ENCODE measurements at regions not wholly inside any gene's neighbourhood (a gene's known extent, or its start where the extent isn't known, plus 50 kb on each side); places are given as distances from the start of the nearest gene placed in this dataset.
"Not testable (repeated sequence)": the region's sequence is repeated elsewhere in the genome, so short reads cannot be mapped to it uniquely, and the experiment has no call there.

DNA sequence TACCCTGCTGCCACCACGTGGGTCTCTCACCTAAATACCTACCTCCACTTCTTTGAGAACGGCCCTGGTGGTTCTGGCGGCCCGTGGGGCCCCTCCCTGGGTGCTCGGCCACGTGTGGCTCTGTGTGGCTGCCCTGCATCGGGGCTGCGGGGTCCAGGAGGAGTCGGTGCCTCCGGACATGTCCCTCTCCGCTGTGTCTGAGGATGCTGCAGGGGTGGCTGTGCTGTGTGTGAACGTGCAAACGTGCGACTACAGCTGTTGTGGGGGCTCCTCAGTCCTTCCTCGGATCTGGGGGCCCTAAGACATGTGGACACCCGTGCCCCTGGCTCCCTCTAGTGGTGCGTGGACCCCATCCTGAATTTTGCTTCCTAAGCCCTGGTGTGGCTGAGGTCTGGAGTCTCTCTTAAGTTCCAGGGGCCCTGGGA lies 691.8 kb downstream of the QKI start:
- DNase-seq (ENCODE audit: low read depth) = no peak

DNA sequence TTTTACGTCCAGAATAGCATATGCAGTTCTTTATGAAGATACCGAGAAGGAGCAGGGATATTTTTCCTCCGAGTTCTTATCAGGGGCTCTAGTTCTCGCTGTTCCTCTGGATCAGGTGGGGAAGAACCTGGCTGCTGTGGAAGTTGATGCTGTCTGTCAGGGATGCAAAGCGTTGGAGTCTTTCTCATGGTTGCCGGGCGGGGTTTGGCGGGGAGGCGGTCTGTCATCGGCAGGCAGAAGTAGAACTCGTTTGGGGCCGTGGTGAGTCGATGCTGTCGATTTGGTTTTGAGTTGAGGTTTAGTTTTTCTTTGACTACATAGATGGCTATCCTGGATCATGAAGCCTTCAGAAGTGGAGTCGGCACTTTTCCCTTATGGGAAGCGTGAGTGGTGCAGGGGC lies 691.2 kb downstream of the QKI start:
- no peak for DNase-seq (ENCODE audit: low read depth)

DNA sequence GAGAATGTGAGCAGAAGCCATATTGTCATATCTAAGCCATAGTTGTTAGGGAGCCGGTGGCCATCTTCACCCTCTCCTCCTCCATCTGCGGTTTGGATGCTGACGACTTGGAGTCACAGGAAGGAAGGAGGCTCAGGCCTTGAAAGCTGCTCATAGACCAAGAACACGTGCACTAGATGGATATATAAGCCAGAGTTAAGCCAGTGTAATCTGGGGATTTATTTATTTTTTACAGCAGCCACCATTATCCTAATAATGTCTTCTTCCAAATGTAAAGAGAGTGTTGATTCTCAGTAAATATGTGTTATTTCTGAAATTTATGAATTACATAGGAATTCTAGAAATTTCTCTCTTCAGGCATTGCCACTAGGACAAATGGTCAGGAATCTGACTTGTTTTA lies 689.9 kb downstream of the QKI start:
- no peak for DNase-seq (ENCODE audit: low read depth)

DNA sequence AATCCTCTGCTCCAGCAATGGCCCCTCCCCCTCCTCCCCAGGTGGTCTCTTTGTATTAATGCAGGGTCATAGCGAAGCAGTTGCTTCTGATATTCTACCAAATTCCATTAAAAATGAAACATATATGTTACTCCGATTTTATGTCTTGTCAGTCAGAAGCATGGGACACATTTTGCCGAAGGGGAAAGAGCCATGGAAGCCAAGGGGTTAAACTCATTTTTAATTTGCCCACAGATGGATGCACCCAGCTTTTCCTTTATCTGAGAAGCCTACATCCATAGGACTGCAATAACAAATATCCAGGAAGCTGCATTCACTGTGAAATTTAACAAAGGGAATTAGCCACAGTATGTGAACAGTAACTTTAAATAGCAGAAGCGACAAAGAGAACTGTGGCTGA lies 688.2 kb downstream of the QKI start:
- no peak for DNase-seq (ENCODE audit: low read depth)

DNA sequence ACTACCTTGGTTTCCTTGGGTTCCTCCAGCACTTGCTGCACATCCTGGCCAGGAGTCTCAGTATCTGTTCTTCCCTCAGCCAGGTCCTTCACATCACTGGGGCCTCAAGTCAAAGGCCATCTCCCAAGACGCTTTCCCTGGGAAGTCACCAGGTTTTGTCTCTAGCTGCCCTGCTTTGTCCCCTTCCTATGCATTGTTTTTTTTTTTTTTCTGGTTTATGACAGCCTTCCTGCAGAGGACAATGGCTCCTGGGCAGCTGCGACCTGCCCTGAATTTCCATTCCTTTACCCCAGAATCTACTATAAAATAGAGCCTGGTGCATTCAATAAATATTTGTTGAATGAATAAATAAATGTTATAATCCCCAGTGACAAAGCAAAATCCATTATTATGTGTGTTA lies 687.3 kb downstream of the QKI start:
- DNase-seq (ENCODE audit: low read depth) = no peak

DNA sequence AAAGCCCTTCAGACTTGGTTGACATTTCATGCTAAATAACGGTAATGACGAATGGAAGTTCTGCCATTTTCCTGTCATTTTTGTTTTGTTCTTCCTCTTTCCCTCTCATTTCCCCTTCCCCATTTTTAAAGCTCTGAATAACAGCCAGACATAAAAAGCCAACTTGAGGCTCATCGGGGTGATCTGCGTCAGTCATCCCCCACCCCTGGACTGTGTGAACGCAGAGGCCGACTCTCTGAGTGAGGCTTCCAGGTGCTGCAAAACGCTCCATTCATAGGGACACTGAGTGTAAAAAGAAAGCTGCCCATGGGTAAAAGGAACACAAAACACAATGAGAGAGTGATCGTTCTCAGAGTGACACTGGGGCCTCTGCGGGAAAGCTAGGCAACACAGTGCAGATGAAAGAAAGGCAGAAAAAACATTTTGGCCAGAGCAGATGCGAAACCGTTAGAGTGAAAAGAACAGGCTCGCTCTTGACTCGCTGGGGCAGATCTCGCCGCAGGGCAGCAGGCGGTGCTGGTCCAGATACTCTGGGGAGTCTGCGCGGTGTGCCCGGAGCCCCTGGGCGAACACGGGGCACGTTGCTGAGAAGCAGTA lies 684.8 kb downstream of the QKI start:
- DNase-seq (ENCODE audit: low read depth) = no peak

DNA sequence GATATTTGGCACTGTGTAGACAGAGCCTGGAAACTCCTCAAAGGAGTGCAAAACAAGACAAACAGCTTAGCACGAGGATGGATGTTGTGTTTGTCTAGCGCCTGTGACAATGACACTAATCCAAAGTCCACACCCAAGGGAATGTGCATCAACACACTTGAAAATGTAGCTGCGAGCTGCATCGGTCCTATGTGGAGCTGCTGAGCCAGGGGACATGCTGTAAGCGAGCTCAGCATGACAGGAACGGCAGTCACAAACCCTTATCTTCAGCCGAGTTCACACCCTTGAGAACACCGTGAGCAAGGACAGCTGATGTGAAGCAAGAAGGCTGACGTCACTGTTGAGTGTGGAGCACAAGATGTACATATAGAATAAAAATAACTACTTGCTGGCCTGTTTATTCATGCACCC lies 684.3 kb downstream of the QKI start:
- DNase-seq (ENCODE audit: low read depth) = no peak

DNA sequence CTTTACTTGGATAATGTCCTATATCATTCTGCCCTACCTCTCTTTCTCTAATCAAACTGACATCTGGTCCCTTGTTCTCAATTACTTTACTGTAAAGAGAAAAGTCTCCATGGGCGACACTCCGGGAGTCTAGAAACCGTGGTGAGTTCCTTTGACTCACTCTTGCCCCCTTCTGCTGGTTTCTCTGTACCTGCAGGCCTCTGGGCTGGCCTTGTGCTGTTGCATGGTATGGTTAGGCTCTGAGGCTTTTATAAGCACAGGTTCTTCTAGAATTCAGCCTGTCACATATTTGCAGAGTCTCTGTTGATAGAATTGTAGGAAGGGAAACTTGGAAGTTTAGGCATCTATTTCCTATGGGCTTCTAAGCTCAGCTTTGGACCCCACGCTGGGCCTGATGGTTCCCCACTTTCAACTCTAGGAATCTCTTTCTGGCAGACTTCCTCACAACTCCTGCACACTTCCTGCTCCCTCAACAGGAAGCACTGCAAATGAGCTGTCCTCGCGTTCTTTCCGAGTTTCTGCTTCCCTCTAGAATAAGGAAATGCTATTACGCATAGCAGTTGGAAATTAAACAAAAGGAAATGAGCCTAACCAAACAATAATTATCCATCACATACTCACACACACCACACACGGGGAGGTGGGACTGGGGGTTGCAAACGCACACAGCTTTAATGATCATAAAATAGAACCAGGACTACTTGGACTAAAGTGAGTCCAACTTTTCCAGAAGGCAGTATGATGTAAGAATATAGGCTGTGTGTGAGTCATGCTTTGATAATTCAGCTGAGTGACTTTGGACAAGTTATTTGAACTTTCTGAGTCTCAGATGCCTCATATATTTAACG lies 683.3 kb downstream of the QKI start:
- peak; percentile 49 for DNase-seq (ENCODE audit: low read depth)

DNA sequence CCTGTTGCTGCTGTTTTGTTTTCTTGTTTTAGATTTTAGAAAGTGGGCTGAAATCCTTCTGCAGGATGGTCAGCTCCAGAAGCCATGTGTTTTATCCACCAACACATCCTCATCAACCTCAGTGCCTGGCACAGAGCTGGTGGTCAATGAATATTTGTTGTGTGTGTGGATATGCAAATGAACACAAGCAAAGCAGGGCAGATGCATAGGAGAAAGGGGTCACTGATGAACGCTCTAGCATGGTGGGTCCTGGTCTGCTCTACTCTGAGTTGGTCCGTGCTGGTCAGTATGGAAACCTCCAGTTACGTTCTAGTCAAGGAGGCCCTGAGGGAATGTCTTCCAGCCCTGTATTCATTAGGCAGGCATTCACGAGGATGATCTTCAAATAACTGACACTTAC lies 682.5 kb downstream of the QKI start:
- no peak for DNase-seq (ENCODE audit: low read depth)

DNA sequence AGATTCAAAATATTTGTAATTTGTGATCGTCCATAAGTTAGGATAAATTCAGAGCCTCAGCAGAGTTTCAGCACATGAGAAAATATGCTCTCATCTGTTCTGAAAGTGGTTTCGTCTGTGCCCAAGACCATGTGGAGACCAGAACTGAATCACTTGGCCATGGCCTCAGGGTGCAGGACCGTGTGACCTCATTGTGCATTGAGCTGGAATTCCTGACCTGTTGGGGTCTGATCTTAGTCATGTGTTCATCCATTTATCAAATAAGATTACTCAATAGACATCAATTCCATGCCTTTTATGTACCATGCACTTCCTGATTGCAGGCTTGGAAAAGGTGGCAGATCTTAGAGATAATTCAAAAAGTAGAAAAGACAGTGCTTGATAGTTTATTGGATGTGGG lies 680.5 kb downstream of the QKI start:
- DNase-seq (ENCODE audit: low read depth) = no peak

DNA sequence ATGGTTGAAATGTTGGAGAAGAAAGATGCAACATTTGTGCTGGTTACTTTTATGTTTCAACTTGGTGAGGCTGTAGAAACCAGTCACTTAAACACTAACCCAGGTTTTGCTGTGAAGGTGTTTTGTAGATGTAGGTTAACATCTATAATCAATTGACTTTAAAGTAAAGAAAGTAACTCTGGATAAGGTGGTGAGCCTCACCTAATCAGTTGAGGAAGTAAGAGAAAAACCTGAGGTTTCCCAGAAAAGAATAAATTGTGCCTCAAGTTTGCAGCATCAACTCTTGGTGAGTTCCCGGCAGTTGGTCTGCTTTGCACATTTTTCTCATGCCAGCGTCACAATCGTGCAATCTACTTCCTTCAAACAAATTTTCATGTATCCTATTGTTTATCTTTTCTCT lies 673.4 kb downstream of the QKI start:
- no peak for DNase-seq (ENCODE audit: low read depth)

DNA sequence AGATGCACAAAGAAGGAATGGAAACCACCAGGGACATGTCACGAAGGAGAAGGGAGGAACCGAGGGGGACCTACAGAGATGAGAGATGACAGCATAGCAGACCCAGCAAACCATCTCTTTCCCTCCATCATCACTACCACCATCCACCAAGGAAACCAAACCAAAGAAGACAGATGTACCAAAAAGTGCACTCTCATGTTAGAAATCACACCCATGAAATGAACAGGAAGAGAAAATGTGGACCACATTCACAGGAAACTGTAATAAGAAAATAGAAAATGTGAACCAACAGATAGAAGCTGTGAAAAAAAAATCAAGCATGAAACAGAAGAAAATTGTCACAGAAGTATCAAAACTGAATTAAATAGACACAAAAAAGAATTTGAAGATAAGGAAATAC lies 672.7 kb downstream of the QKI start:
- no peak for DNase-seq (ENCODE audit: low read depth)

DNA sequence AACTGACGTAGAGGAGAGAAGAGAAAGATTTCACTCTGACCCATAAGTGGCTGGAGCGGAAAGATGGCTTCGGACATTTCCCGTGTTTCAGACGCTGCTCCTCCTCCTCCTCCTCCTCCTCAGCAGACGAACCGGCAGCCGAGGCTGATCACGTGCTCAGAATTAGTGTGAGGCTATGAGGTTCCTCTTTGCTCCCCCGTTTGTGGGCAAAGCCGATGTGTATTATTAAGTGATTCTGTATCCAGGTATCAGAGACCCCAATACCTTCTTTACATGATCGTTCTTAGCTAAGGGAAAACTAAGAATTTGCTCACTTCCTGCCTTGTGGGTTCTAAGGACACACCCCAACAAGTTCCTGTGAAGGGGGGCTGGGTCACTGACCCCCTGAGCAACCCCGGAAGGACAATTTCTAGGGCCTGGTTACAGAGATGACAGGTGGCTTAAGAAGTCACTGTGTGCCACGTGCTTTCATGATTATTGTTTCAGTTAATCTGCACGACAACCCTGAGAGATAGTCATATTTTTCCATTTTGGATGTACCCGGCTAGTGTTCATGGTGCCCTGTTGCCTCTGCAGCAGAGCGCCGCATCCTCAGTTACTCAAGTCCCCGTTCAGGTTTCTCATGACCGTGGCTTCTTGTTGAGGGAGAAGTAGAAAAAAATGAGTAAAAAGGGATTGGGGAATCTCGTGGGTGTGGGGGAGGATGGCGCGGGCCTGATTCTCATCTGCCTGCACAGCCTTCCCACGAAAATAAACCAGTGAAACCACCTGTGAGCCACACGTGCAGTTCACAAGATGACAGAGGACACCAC lies 671.8 kb downstream of the QKI start:
- DNase-seq (ENCODE audit: low read depth) = no peak

DNA sequence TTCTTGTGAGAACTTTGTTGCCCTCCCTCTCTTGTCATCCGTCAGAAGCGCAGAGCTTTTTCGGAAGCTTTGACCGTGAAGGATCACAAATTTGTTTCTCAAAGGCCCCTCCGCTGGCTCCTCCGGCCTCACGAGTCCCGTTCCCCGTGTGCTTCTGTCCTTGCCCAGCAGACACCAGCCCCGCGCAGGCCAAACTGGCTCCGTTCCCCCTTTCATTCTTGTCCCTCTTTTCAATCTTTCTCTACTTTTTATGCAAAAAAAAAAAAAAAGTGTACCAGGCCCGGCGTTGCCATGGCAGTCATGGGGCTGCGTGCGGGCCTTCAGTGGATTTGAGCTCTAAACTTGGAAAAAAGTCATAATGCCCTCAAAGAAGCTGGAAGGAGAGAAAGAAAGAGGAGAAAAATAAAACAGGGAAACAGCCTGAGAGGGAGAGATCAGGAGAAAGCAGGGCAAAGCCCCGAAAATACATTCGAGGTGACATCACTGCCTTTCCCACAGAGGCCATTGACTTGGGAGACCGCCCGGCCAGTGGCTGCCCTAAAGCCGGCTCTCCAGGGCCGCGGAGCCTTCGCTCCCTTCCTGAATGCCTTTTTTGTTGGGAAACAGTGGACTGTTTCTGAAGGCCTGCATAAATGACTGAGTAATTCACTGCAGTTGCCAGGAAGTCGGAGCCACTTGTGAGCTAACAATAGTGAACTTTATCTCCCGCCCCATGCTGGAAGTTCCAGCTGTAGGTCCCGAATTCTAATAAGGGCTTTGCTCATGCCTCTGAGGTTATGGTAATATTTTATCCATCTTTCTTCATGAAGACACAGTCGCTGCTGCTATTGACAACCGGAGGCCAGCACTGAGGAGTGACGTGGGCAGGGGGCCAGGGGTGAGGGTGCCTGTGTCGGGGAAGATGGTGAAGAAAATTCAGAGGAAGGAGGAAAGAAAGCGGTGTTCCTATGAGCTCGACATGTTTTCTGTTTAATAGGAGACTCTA lies 670.9 kb downstream of the QKI start:
- no peak for DNase-seq (ENCODE audit: low read depth)

DNA sequence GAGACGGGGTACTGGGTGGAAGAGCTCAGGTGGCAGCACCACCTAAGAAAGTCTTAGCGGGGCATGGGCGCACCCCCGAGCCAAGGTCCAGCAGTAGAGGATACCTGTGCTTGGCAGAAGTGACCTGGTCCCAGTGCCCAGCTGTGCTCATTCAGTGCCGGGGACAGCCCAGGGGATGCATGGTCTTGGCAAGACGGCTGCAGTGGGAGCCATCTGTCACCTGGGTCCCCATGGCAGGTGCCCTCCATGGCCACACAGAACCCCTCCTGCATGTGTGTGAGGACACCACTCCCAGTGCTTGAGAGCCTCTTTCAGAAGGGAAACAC lies 664.7 kb downstream of the QKI start:
- DNase-seq (ENCODE audit: low read depth) = no peak

DNA sequence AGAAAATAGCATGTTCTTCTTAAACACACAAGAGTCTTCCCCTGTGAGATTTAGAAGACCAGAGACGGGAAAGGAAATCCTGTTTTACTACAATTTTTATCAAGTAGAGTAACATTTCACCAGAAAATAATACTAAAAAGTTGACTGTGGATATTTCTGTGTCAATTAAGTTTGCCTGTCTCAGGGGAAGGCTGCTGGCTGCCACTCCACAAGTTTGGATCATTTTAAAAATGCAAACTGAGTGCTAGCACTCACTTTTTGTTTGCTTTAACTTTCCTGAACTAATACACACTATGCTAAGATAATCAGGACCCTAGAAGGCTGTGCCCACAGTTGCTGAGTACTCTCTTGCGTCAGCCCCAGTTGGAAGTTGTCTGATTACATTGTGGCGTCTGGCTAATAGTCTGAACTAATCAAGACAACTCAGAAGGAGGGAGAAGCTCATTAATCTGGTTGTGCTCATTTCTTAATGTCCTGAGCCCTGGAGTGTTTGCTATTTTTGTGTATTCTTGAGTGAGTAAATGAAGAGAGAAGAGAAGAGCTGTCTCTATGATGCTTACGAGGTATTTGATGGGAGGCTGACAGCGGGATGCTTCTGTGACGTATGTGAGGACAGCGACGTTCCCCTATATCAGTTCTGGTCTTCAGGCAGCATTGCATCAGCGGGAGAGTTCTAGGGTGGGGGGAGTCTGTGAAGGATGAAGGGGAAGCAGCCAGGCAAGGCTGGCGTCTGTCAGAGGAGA lies 664.2 kb downstream of the QKI start:
- DNase-seq (ENCODE audit: low read depth) = no peak

DNA sequence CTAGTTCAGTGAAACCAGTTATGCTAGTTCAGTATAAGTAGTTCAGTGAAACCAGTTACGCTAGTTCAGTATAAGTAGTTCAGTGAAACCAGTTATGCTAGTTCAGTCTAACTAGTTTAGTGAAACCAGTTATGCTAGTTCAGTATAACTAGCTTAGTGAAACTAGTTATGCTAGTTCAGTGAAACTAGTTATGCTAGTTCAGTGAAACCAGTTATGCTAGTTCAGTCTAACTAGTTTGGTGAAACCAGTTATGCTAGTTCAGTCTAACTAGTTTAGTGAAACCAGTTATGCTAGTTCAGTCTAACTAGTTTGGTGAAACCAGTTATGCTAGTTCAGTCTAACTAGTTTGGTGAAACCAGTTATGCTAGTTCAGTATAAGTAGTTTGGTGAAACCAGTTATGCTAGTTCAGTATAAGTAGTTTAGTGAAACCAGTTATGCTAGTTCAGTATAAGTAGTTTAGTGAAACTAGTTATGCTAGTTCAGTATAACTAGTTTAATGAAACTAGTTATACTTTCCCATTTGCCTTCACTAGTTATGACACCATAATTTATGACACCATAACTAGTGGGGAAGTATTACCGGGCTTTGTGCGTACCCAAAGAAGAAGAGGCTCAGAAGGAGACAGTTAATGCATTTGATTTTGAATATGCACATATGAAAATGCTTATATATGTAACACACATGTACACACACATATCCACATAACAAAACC lies 662.5 kb downstream of the QKI start:
- DNase-seq (ENCODE audit: low read depth) = not testable (repeated sequence)

DNA sequence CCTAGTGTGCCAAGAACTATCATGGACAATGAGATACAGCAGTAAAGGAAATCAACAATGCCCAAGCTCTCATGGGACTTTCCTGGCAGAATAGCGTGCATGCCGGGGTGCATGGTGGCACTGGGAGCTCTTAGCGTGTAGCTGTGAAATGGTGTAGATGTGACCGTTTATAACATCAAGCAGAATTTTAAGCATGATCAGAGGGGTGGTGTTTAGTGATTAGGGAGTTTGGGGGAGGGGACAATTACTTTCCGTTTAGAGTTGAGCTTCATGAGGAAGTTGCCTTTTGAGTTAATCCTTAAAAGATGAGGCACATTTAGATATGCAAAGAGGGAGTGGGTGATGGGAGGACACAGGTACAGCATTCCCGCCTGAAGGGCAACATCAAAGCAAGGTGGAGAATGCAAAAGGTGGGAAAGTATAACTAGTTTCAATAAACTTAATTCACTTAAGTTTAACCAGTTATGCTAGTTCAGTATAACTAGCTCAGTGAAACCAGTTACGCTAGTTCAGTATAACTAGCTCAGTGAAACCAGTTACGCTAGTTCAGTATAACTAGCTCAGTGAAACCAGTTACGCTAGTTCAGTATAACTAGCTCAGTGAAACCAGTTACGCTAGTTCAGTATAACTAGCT lies 661.6 kb downstream of the QKI start:
- DNase-seq (ENCODE audit: low read depth) = no peak

DNA sequence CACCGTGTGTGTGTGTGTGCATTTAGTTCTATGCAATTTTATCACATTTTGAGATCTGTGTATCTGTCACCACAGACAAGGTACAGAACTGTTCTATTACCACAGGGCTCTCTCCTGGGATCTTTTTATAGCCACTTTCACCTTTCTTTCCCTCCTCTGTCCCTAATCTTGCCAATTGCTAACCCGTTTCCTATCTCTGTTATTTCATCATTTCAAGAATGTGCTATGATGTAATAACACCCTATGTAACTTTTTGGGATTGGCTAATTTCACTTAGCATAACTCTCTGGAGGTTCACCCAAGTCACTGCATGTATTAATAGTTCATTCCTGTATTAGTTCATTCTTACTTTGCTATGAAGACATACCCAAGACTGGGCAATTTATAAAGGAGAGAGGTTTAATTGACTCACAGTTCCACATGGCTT lies 657.7 kb downstream of the QKI start:
- no peak for DNase-seq (ENCODE audit: low read depth)
